Aorta (tissue), 5 donors: ENCODE measurements at regions not wholly inside any gene's neighbourhood (a gene's known extent, or its start where the extent isn't known, plus 50 kb on each side); places are given as distances from the start of the nearest gene placed in this dataset.

Experiments
- ATAC-seq: fragments of 200-7000 bp; cut with Tn5 transposase; one replicate; pipeline ENCODE4 v1.9.1; 2022; ENCODE audit warnings: moderate library complexity; ENCODE audit not compliant: low FRiP score
- DNase-seq, 2 donors: peaks; one replicate each; pipeline ENCODE4 v3.0.0-alpha.2; 2020
- H3K27ac ChIP-seq, 2 donors: one replicate each; pipeline ENCODE4 v1.5.1; 2013; ENCODE audit warnings: low read length in 2 of 2, mild to moderate bottlenecking in 2 of 2, moderate library complexity in 2 of 2, control low read depth in 1 of 2, inconsistent platforms in 1 of 2, low read depth in 1 of 2
- H3K27me3 ChIP-seq, 2 donors: one replicate each; pipeline ENCODE4 v1.6.1; 2013; ENCODE audit warnings: control low read depth in 1 of 2, low read length in 1 of 2, mild to moderate bottlenecking in 1 of 2, moderate library complexity in 1 of 2; ENCODE audit not compliant: insufficient read depth in 2 of 2, control insufficient read depth in 1 of 2
- H3K36me3 ChIP-seq, 2 donors: one replicate each; pipeline ENCODE4 v1.6.1; 2013; ENCODE audit warnings: control low read depth in 1 of 2, low read length in 1 of 2, mild to moderate bottlenecking in 1 of 2; ENCODE audit not compliant: insufficient read depth in 2 of 2, control insufficient read depth in 1 of 2
- H3K4me1 ChIP-seq, 2 donors: one replicate each; pipeline ENCODE4 v1.6.1; 2013; ENCODE audit warnings: low read length in 2 of 2, control low read depth in 1 of 2, mild to moderate bottlenecking in 1 of 2, moderate library complexity in 1 of 2; ENCODE audit not compliant: insufficient read depth in 2 of 2, control insufficient read depth in 1 of 2
- H3K4me3 ChIP-seq, 2 donors: one replicate each; pipeline ENCODE4 v1.5.1; 2013; ENCODE audit warnings: low read length in 2 of 2, control low read depth in 1 of 2, mild to moderate bottlenecking in 1 of 2
- H3K9me3 ChIP-seq: one replicate; pipeline ENCODE4 v1.6.1; 2013; ENCODE audit warnings: mild to moderate bottlenecking, low read length; ENCODE audit not compliant: control insufficient read depth
- WGBS, 2 donors: extraction: QIAGEN DNeasy Blood & Tissue Kit; methylation state at CpG; one replicate each; pipeline ENCODE4 v1.1.7; 2013; 5-methylcytosine and 5-hydroxymethylcytosine counted together
- intact Hi-C, 2 donors: fragments of 100-400 bp; cut with DNase I; formaldehyde crosslinking; loops; one replicate each; pipeline versions ENCODE4 v1.14.2 to v1.15.0; 2022
- donor health status: healthy with polysubstance abuse.
- donor health status: Bipolar disorder and iron deficiency.
- donor health status: DM: no; HTN: no; CAD: no.
- donor health status: DM: no; HTN: no; CAD: no.
- donor health status: DM: yes; HTN: yes; CAD: no.

GRCh38 chr5:111574311-111574710 is 62.0 kb upstream of the STARD4 start:
- H3K27ac ChIP-seq: no peak overlapping the region
- H3K9me3 ChIP-seq: no peaks in the 10 kb centered on the region
- H3K4me1 ChIP-seq: no peaks in the 10 kb centered on the region
- DNase-seq: no peak
- H3K27me3 ChIP-seq: no peaks in the 10 kb centered on the region
- H3K4me3 ChIP-seq: no peak overlapping the region
- intact Hi-C loops: no loop called here
- ATAC-seq: no peak
- no peaks in the 10 kb centered on the region for H3K36me3 ChIP-seq
- 94 to 97% methylated on average over 2 of the region's 2 CpGs for WGBS, 2 donors

GRCh38 chr5:111572561-111572960 is 60.2 kb upstream of the STARD4 start:
- WGBS, 2 donors: 80 to 81% methylated on average over 5 of the region's 5 CpGs
- Histone ChIP-seq H3K4me3 (no peak overlapping the region), H3K27ac (no peak overlapping the region), H3K9me3 (no peaks in the 10 kb centered on the region), H3K27me3 (no peaks in the 10 kb centered on the region), H3K4me1 (no peaks in the 10 kb centered on the region), H3K36me3 (no peaks in the 10 kb centered on the region)
- intact Hi-C loops: no loop called here
- ATAC-seq: no peak
- DNase-seq: no peak

GRCh38 chr5:111563031-111563822 is 50.9 kb upstream of the STARD4 start:
- Histone ChIP-seq H3K27ac (no peak overlapping the region), H3K27me3 (no peaks in the 10 kb centered on the region), H3K9me3 (peaks cover 2% of the 10 kb centered on the region), H3K36me3 (no peaks in the 10 kb centered on the region), H3K4me1 (no peaks in the 10 kb centered on the region), H3K4me3 (no peak overlapping the region)
- DNase-seq (no peak), ATAC-seq (no peak)
- intact Hi-C loops: no loop called here
- 39 to 41% methylated on average over 6 of the region's 6 CpGs for WGBS, 2 donors

GRCh38 chr5:111562561-111562960 is 50.2 kb upstream of the STARD4 start:
- intact Hi-C loops: no loop called here
- no peak overlapping the region for H3K4me3 ChIP-seq
- H3K27me3 ChIP-seq: no peaks in the 10 kb centered on the region
- no peak for DNase-seq
- no peak overlapping the region for H3K27ac ChIP-seq
- 89 to 93% methylated on average over 3 of the region's 3 CpGs for WGBS, 2 donors
- H3K4me1 ChIP-seq: no peaks in the 10 kb centered on the region
- H3K36me3 ChIP-seq: no peaks in the 10 kb centered on the region
- no peak for ATAC-seq
- peaks cover 2% of the 10 kb centered on the region for H3K9me3 ChIP-seq
